ENCODE measurements at regions not wholly inside any gene's neighbourhood (a gene's known extent, or its start where the extent isn't known, plus 50 kb on each side); places are given as distances from the start of the nearest gene placed in this dataset.

DNA sequence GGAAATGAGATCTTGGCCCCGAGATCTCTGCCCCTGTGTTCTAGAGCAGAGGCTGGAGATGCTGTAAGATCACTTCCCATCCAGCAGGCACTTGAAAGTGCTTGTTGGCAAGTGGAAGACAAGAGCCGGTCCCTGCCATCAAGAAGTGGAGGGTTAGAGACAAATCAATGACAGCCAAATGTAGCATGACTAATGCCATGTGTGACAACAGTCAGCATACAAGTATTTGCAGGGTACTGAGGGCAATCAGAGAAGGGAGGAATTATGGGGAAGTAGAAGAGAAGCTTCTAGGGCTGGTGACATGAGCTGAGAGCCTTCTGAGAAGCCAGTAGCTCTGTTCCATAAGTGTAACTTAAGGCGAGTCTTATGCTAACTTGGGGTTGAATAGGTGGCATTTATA is 58.6 kb downstream of the TMEM17 start:
- Mint-ChIP-seq H3K4me3 (no peak overlapping the region), H3K36me3 (ENCODE audit: low read depth) (no peaks in the 10 kb centered on the region), H3K4me1 (ENCODE audit: low read depth) (no peaks in the 10 kb centered on the region), H3K27me3 (ENCODE audit: low read depth) (peaks cover 8% of the 10 kb centered on the region), H3K9me3 (no peaks in the 10 kb centered on the region), H3K27ac (no peak overlapping the region)

DNA sequence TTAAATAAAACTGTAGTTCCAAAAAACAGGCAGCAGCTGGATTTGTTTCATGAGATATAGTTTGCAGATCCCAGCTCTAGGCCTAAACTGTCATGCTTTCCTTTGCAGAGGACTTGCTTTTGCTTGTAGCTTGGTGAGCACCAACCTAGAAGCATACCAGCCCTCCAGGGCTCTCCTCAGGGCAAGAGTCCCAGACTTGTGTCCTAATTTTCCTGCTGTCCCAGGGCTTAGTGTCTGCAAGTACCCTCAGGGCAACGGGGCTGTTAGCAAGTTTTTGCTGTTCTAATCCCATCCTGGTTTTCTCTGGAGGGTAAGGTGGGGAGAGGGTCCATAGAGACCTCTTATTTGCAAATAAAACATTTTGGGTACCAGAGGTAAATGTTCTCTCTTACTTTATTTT is 59.5 kb downstream of the TMEM17 start:
- H3K27me3 Mint-ChIP-seq (ENCODE audit: low read depth) = peaks cover 8% of the 10 kb centered on the region
- no peak overlapping the region for H3K4me3 Mint-ChIP-seq
- no peaks in the 10 kb centered on the region for H3K9me3 Mint-ChIP-seq
- H3K36me3 Mint-ChIP-seq (ENCODE audit: low read depth) = no peaks in the 10 kb centered on the region
- H3K27ac Mint-ChIP-seq = no peak overlapping the region
- no peaks in the 10 kb centered on the region for H3K4me1 Mint-ChIP-seq (ENCODE audit: low read depth)

DNA sequence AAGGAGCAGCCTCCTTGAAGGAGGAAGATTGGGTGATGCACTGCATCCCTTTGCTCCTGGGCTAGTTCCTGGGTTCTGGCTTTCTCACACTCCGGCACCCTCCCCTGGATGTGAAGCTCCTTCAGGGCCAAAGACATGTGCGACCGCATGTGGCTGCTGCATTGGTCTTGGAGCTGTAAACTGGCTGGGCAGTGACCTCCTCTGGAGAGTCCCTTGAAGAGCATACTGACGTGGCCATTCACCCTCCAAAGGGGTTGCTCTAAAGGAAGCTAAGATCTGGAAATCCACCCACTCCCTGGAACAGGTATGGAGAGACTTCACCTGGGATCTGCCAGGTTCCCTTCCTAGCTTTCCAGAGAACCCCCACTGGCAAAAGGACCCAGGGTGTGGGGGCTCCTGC is 62.1 kb downstream of the TMEM17 start:
- Mint-ChIP-seq H3K27me3 (ENCODE audit: low read depth) (peaks cover 8% of the 10 kb centered on the region), H3K36me3 (ENCODE audit: low read depth) (no peaks in the 10 kb centered on the region), H3K27ac (no peak overlapping the region), H3K4me3 (no peak overlapping the region), H3K4me1 (ENCODE audit: low read depth) (no peaks in the 10 kb centered on the region), H3K9me3 (no peaks in the 10 kb centered on the region)

DNA sequence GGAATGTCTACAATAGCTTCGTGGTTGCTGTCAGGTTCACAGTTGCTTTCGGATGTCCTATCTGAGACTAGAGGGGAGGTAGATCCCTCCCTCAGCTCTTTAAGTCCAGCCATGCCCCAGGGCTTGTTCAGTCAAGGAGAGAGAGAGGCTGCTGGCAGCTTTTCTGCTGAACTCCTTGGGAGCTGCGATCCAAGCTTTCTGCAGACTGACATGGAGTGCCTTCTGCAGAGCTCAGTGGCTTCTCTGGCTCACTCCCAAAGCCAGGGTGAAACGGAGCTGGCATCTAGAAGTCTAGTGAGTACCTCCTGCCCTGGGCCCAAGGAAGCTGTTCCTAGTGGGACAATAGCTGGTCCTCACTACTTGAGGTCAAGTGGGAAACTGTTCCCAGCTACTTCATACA is 62.5 kb downstream of the TMEM17 start:
- no peaks in the 10 kb centered on the region for H3K4me1 Mint-ChIP-seq (ENCODE audit: low read depth)
- peaks cover 8% of the 10 kb centered on the region for H3K27me3 Mint-ChIP-seq (ENCODE audit: low read depth)
- no peak overlapping the region for H3K27ac Mint-ChIP-seq

DNA sequence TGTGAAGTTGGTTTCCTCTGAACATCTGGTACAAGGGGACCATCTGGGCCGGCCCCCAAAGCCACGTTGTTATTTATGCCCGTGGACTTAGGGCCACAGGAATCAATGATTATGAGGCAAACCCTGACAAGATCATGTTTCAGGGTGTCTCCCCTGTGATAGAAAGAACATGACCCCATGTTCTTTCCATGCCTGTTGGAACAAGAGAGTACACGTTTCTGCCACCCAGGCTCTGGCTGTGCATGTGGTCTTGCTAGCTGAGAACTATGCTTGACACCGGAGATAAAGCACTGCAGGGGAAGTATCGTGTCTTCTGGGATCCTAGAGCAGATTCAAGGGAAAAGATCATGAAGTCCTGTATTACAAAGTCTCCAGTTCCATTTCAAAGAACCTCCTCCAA is 64.2 kb downstream of the TMEM17 start:
- H3K27ac Mint-ChIP-seq = no peak overlapping the region
- H3K4me1 Mint-ChIP-seq (ENCODE audit: low read depth) = no peaks in the 10 kb centered on the region

More for the DNA sequence above, 62.5 kb downstream of the TMEM17 start:
- Mint-ChIP-seq H3K36me3 (ENCODE audit: low read depth) (no peaks in the 10 kb centered on the region), H3K4me3 (no peak overlapping the region), H3K9me3 (no peaks in the 10 kb centered on the region)

DNA sequence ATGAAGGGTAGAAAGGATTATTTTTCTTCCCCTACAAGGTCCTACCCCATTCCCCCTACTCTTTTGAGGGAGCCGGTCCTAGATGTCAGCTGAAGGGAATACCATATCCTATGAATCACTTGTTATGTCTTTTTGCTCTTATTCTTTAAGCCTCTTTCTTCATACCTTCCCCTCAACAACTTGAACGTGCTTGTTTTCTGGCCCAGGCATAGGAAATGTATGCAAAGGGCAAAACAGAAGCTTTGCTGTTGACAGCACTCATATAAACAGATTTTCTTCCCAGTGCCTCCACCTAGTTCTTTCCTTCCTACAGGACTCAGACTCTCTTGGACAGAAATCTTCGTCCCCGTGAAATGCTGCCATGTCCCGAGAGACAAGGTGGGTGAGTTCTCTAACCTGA is 64.6 kb downstream of the TMEM17 start:
- Mint-ChIP-seq H3K36me3 (ENCODE audit: low read depth) (no peaks in the 10 kb centered on the region), H3K27me3 (ENCODE audit: low read depth) (peaks cover 11% of the 10 kb centered on the region), H3K4me3 (no peak overlapping the region), H3K27ac (no peak overlapping the region), H3K9me3 (no peaks in the 10 kb centered on the region), H3K4me1 (ENCODE audit: low read depth) (no peaks in the 10 kb centered on the region)

More for the DNA sequence above, 64.2 kb downstream of the TMEM17 start:
- Mint-ChIP-seq H3K9me3 (no peaks in the 10 kb centered on the region), H3K27me3 (ENCODE audit: low read depth) (peaks cover 10% of the 10 kb centered on the region), H3K36me3 (ENCODE audit: low read depth) (no peaks in the 10 kb centered on the region), H3K4me3 (no peak overlapping the region)

DNA sequence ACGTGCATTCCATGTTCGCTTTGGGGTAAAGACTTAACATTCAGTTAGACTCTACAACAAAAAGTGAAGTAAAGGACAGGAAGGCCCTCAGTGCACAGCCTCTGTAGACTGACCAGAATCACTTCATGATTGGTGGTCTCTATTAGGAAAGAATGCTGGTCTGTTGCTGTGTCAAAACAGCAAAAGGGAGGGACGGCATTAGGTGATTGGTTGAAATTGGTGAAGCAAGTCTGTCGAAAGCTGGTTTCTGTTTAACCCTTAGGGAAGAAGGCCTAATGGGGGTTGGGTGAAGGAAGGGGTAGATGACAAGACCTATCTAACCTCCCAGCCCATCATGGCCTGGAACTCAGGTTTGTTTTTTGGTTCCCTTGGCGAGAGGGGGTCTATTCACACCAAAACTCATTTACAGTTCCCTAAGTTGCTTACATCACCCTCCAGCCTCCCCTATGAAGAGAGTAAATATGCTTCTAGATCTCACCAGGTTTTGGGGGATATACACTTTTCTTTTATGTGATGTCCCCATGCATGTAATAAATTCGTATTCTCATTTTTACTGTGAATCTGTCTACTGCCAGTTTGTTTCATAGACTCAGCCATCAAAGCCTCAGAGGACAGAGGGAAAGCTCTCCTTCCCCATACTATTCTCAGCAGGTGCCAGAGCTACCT is 65.6 kb downstream of the TMEM17 start:
- Mint-ChIP-seq H3K4me1 (ENCODE audit: low read depth) (no peaks in the 10 kb centered on the region), H3K27me3 (ENCODE audit: low read depth) (peaks cover 3% of the 10 kb centered on the region), H3K9me3 (no peaks in the 10 kb centered on the region), H3K4me3 (no peak overlapping the region), H3K27ac (no peak overlapping the region), H3K36me3 (ENCODE audit: low read depth) (no peaks in the 10 kb centered on the region)

DNA sequence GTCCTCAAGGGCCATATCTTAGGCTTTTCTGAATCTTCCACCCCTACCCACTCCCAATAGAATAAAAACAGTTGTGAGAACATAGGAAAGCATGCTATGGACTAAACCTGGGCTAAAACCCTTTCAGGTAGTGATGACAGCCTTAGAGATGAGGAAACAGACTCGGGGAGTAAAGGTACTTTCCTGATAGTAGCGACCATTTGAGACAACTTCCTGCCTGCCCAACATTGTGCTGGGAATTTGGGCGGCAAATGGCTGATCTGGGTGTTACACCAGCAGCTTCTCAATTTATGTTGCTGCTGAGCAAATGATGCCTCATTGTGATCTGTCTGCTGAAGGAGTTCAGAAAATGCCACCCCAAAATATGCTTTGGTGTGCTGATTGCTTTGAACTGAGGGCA is 66.6 kb downstream of the TMEM17 start:
- Mint-ChIP-seq H3K4me1 (ENCODE audit: low read depth) (no peaks in the 10 kb centered on the region), H3K9me3 (no peaks in the 10 kb centered on the region), H3K36me3 (ENCODE audit: low read depth) (no peaks in the 10 kb centered on the region), H3K27me3 (ENCODE audit: low read depth) (peaks cover 3% of the 10 kb centered on the region), H3K27ac (no peak overlapping the region), H3K4me3 (no peak overlapping the region)

DNA sequence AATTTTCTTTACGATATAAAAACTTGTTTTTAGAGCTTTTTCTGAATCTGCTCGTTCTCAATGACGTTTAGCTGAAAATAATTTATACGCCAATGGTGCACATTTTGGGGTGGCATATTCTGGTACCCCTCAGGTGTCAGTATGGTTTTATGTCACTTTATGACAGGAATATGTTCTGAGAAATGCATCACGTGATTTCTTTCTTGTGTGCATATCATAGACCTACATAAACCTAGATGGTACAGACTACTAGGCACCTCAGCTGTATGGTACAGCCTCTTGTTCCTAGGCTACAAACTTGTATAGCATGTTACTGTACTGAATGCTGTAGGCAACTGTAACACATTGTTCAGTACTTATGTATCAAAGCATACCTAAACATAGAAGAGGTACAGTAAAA is 68.2 kb downstream of the TMEM17 start:
- no peak overlapping the region for H3K4me3 Mint-ChIP-seq
- H3K27ac Mint-ChIP-seq = no peak overlapping the region
- peaks cover 3% of the 10 kb centered on the region for H3K27me3 Mint-ChIP-seq (ENCODE audit: low read depth)
- no peaks in the 10 kb centered on the region for H3K4me1 Mint-ChIP-seq (ENCODE audit: low read depth)
- H3K36me3 Mint-ChIP-seq (ENCODE audit: low read depth) = no peaks in the 10 kb centered on the region
- no peaks in the 10 kb centered on the region for H3K9me3 Mint-ChIP-seq

DNA sequence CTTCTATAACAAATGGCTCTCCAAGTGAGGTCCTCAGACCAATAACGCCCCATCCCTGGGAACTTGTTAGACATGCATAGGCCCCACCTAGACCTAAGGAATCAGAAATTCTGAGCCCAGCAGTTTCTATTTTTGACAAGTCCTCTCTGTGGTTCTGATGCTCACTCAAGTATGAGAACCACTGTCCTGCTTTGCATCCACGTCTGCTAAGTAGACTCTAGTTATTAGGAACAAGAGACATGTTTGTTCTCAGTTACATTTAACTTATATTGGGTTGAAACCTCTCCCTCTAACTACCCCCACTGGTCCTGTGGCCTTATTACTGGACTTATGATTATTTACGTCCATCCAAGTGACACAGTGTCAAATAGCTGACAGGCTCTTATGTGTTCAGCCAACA is 70.3 kb downstream of the TMEM17 start:
- H3K9me3 Mint-ChIP-seq = no peaks in the 10 kb centered on the region
- H3K27ac Mint-ChIP-seq = no peak overlapping the region
- no peaks in the 10 kb centered on the region for H3K4me1 Mint-ChIP-seq (ENCODE audit: low read depth)
- H3K27me3 Mint-ChIP-seq (ENCODE audit: low read depth) = peaks cover 3% of the 10 kb centered on the region
- no peak overlapping the region for H3K4me3 Mint-ChIP-seq
- H3K36me3 Mint-ChIP-seq (ENCODE audit: low read depth) = no peaks in the 10 kb centered on the region

DNA sequence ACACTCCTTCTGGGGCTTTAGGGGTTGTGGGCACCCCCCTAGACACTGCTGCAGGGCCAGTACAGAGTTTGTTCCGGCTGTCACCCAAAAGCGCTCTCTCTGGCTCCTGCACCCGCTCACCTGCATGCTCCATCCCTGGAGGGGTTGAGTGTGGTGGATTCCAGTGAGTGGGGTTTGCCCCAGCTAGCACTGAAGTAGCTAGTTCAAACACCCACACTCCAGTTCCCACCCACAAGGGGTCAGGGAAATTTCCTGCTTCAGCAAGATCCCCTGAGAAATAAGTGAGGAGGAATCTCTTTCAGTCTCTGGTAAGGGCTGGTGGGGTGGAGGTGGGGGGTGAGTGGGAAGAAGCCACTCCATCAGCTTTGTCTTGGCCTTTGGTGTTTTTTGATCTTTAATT is 73.6 kb downstream of the TMEM17 start:
- H3K9me3 Mint-ChIP-seq = no peaks in the 10 kb centered on the region
- no peak overlapping the region for H3K27ac Mint-ChIP-seq
- no peak overlapping the region for H3K4me3 Mint-ChIP-seq
- H3K27me3 Mint-ChIP-seq (ENCODE audit: low read depth) = peaks cover 3% of the 10 kb centered on the region
- no peaks in the 10 kb centered on the region for H3K4me1 Mint-ChIP-seq (ENCODE audit: low read depth)
- H3K36me3 Mint-ChIP-seq (ENCODE audit: low read depth) = no peaks in the 10 kb centered on the region

DNA sequence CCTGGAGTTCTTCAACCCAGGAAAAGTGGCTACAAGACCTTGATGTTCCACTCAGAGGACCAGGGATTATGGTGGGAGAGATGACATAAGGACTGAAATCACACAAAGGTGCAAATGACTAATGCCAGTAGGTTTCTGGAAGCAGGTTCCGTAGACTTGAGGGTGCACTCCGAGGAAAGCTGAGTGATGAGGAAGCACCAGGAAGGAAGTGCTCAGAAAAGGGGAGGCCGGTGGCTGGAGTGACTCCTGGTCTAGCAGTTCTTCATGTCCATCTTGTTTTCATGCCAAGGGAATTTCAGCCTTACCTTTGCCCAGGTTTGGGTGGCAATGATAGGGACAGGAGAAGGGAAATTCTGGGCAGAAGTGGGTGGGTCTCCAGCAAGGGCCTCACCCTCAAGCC is 74.5 kb downstream of the TMEM17 start:
- no peaks in the 10 kb centered on the region for H3K27me3 Mint-ChIP-seq (ENCODE audit: low read depth)
- H3K27ac Mint-ChIP-seq = no peak overlapping the region
- H3K9me3 Mint-ChIP-seq = no peaks in the 10 kb centered on the region
- no peaks in the 10 kb centered on the region for H3K36me3 Mint-ChIP-seq (ENCODE audit: low read depth)
- no peaks in the 10 kb centered on the region for H3K4me1 Mint-ChIP-seq (ENCODE audit: low read depth)
- H3K4me3 Mint-ChIP-seq = no peak overlapping the region

DNA sequence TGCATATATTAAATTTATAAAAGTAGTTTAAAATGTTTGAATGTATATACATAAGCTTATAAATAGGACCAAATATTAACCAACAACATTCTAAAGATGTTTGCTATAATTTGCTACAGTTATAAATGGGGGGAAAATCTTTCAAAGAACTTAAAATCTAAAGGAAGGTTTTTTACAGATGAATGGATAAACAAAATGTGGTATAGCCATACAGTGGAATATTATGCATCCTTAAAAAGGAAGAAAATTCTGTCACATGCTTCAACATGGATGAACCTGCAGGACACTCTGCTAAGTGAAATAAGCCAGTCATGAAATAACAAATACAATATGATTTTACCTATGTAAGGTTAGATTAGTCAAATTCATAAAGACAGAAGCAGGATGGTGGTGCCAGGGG is 75.8 kb downstream of the TMEM17 start:
- H3K27ac Mint-ChIP-seq = no peak overlapping the region
- no peaks in the 10 kb centered on the region for H3K27me3 Mint-ChIP-seq (ENCODE audit: low read depth)
- no peaks in the 10 kb centered on the region for H3K9me3 Mint-ChIP-seq
- no peaks in the 10 kb centered on the region for H3K4me1 Mint-ChIP-seq (ENCODE audit: low read depth)
- no peak overlapping the region for H3K4me3 Mint-ChIP-seq
- H3K36me3 Mint-ChIP-seq (ENCODE audit: low read depth) = no peaks in the 10 kb centered on the region

DNA sequence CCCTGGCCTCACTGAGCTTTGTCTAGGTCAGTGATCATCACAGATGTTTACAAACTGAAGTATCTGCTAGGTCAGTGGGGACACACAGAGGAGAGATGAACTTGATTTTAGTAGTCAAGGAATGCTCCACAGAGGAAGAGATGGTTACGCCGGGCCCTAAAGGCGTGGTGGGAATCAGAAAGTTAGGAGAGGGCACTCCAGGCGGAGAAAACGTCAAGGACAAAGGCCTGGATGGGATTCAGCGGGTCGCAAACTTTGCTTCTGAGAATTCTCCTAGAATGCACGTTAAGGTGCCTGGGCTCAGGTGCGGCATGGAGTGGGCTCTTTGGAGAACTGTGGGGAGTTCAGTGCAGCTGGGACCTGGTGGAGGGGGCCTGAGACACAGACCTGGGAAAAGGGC is 78.8 kb downstream of the TMEM17 start:
- Mint-ChIP-seq H3K27me3 (ENCODE audit: low read depth) (no peaks in the 10 kb centered on the region), H3K36me3 (ENCODE audit: low read depth) (no peaks in the 10 kb centered on the region), H3K4me3 (no peak overlapping the region), H3K4me1 (ENCODE audit: low read depth) (no peaks in the 10 kb centered on the region), H3K27ac (no peak overlapping the region), H3K9me3 (no peaks in the 10 kb centered on the region)

DNA sequence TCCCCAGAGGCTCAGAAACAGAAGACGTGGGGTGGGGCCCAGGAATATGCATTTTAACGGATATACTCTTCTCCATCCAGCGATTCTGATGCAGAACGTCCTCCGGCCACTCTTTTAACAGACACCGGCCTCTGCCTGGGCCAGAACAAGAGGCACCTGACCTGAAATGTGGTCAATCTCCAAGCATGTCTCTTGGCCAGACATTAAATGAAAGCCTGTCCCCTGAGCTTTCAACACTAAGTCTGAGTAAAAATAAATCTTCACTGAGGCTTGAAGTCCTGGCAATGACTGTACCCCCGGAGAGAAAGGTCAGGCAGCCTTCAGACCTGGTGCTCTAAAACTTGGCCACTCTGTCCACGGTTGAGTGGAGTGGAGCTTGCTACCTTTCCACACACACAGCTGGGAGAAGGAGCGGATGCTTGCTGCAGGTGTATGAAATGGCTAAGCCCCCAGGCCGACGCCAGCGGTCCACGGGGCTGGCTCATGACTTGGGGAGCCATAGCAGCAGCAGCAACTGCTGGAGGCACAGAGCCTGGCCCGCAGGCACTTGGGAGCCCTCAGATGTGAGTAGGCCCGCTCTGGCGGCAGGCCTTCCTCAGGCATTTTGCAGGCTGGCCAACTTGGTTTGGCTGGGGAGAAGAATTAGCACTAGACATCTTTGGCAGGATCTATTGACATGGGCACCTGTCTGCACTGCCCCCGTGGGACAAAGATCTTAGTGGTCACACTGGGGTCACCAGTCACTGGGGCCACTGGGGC is 79.7 kb downstream of the TMEM17 start:
- Mint-ChIP-seq H3K27ac (no peak overlapping the region), H3K36me3 (ENCODE audit: low read depth) (no peaks in the 10 kb centered on the region), H3K9me3 (no peaks in the 10 kb centered on the region), H3K4me3 (no peak overlapping the region), H3K27me3 (ENCODE audit: low read depth) (peaks cover 6% of the 10 kb centered on the region), H3K4me1 (ENCODE audit: low read depth) (no peaks in the 10 kb centered on the region)
